HEK293 (cell line): ENCODE measurements at regions not wholly inside any gene's neighbourhood (a gene's known extent, or its start where the extent isn't known, plus 50 kb on each side); places are given as distances from the start of the nearest gene placed in this dataset.

Experiments
- ZBTB7A ChIP-seq: fragments of 450-650 bp; formaldehyde crosslinking; IDR thresholded peaks from 2 replicates; pipeline ENCODE4 v1.5.1; 2016; ENCODE audit warnings: low read depth, missing biosample characterization, missing genetic modification characterization
- ZNF169 ChIP-seq: fragments of 450-650 bp; formaldehyde crosslinking; IDR thresholded peaks from 2 replicates; pipeline ENCODE4 v1.5.1; 2016; ENCODE audit warnings: missing biosample characterization, missing genetic modification characterization
- ZNF600 ChIP-seq: fragments of 450-650 bp; formaldehyde crosslinking; IDR thresholded peaks from 2 replicates; pipeline ENCODE4 v1.5.1; 2016; ENCODE audit warnings: missing biosample characterization, missing genetic modification characterization
- TF ChIP-seq, protein P1 (sequence below): fragments of 450-650 bp; formaldehyde crosslinking; IDR thresholded peaks from 2 replicates; pipeline ENCODE4 v1.5.1; 2016; ENCODE audit warnings: missing biosample characterization, missing genetic modification characterization
- TF ChIP-seq, protein P2 (sequence below): fragments of 450-650 bp; IDR thresholded peaks from 2 replicates; pipeline ENCODE4 v1.5.1; 2018; ENCODE audit warnings: missing biosample characterization, mild to moderate bottlenecking, missing genetic modification characterization
- TF ChIP-seq, protein P3 (sequence below): fragments of 450-650 bp; formaldehyde crosslinking; IDR thresholded peaks from 2 replicates; pipeline ENCODE4 v1.5.1; 2016; ENCODE audit warnings: missing biosample characterization, missing genetic modification characterization
- TF ChIP-seq, protein P4 (sequence below): fragments of 450-650 bp; formaldehyde crosslinking; IDR thresholded peaks from 2 replicates; pipeline ENCODE4 v1.5.1; 2016; ENCODE audit warnings: missing biosample characterization, missing genetic modification characterization

DNA sequence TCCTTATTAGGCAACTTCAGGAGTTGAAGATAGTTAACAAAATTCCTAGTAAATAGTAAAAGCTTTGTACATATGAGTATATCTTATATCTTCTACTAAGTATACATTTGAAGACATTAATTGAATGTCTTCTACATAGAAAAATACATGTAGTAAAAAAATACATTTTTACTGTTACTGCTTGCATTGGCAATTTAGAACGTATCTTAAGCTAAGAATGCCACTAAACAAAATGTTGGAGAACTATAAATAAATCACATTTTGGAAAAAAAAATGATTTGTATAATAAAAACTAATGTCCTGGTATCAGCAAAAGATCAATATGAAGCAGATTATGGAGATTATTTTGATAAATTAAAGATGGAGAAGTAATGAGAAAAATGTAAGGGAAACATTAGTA lies 434.2 kb upstream of the SLC8A1 start:
- TF ChIP-seq, protein P1, sequence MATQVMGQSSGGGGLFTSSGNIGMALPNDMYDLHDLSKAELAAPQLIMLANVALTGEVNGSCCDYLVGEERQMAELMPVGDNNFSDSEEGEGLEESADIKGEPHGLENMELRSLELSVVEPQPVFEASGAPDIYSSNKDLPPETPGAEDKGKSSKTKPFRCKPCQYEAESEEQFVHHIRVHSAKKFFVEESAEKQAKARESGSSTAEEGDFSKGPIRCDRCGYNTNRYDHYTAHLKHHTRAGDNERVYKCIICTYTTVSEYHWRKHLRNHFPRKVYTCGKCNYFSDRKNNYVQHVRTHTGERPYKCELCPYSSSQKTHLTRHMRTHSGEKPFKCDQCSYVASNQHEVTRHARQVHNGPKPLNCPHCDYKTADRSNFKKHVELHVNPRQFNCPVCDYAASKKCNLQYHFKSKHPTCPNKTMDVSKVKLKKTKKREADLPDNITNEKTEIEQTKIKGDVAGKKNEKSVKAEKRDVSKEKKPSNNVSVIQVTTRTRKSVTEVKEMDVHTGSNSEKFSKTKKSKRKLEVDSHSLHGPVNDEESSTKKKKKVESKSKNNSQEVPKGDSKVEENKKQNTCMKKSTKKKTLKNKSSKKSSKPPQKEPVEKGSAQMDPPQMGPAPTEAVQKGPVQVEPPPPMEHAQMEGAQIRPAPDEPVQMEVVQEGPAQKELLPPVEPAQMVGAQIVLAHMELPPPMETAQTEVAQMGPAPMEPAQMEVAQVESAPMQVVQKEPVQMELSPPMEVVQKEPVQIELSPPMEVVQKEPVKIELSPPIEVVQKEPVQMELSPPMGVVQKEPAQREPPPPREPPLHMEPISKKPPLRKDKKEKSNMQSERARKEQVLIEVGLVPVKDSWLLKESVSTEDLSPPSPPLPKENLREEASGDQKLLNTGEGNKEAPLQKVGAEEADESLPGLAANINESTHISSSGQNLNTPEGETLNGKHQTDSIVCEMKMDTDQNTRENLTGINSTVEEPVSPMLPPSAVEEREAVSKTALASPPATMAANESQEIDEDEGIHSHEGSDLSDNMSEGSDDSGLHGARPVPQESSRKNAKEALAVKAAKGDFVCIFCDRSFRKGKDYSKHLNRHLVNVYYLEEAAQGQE (tag by site-specific recombination), result no peak
- TF ChIP-seq, protein P2, sequence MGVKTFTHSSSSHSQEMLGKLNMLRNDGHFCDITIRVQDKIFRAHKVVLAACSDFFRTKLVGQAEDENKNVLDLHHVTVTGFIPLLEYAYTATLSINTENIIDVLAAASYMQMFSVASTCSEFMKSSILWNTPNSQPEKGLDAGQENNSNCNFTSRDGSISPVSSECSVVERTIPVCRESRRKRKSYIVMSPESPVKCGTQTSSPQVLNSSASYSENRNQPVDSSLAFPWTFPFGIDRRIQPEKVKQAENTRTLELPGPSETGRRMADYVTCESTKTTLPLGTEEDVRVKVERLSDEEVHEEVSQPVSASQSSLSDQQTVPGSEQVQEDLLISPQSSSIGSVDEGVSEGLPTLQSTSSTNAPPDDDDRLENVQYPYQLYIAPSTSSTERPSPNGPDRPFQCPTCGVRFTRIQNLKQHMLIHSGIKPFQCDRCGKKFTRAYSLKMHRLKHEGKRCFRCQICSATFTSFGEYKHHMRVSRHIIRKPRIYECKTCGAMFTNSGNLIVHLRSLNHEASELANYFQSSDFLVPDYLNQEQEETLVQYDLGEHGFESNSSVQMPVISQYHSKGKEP (tag by site-specific recombination), result no peak
- TF ChIP-seq ZBTB7A (tag by site-specific recombination), result no peak
- TF ChIP-seq, protein P3, sequence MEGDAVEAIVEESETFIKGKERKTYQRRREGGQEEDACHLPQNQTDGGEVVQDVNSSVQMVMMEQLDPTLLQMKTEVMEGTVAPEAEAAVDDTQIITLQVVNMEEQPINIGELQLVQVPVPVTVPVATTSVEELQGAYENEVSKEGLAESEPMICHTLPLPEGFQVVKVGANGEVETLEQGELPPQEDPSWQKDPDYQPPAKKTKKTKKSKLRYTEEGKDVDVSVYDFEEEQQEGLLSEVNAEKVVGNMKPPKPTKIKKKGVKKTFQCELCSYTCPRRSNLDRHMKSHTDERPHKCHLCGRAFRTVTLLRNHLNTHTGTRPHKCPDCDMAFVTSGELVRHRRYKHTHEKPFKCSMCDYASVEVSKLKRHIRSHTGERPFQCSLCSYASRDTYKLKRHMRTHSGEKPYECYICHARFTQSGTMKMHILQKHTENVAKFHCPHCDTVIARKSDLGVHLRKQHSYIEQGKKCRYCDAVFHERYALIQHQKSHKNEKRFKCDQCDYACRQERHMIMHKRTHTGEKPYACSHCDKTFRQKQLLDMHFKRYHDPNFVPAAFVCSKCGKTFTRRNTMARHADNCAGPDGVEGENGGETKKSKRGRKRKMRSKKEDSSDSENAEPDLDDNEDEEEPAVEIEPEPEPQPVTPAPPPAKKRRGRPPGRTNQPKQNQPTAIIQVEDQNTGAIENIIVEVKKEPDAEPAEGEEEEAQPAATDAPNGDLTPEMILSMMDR (tag by site-specific recombination), result no peak
- TF ChIP-seq ZNF600 (tag by site-specific recombination), result no peak
- TF ChIP-seq ZNF169 (tag by site-specific recombination), result no peak
- TF ChIP-seq, protein P4, sequence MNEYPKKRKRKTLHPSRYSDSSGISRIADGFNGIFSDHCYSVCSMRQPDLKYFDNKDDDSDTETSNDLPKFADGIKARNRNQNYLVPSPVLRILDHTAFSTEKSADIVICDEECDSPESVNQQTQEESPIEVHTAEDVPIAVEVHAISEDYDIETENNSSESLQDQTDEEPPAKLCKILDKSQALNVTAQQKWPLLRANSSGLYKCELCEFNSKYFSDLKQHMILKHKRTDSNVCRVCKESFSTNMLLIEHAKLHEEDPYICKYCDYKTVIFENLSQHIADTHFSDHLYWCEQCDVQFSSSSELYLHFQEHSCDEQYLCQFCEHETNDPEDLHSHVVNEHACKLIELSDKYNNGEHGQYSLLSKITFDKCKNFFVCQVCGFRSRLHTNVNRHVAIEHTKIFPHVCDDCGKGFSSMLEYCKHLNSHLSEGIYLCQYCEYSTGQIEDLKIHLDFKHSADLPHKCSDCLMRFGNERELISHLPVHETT, result no peak
